MM.1S (cell line): ENCODE measurements at regions not wholly inside any gene's neighbourhood (a gene's known extent, or its start where the extent isn't known, plus 50 kb on each side); places are given as distances from the start of the nearest gene placed in this dataset.

Experiments
- CTCF ChIP-seq: fragments of 300-600 bp; sonication (generic); IDR thresholded peaks from 2 replicates; pipeline ENCODE4 v1.5.1; 2016; ENCODE audit warnings: antibody characterized with exemption, low read length, mixed read lengths
- EZH2phosphoT487 ChIP-seq: fragments of 300-600 bp; sonication (generic); IDR thresholded peaks from 2 replicates; pipeline ENCODE4 v1.6.1; 2018; ENCODE audit warnings: antibody characterized with exemption, low read length

GRCh38 chr3:10674578-10674977 lies 141.4 kb upstream of the SLC6A11 start:
- no peak for TF ChIP-seq EZH2phosphoT487
- no peak for TF ChIP-seq CTCF
